GM23338 (cell line): ENCODE measurements at regions not wholly inside any gene's neighbourhood (a gene's known extent, or its start where the extent isn't known, plus 50 kb on each side); places are given as distances from the start of the nearest gene placed in this dataset.

ENCODE experiments used
- ATAC-seq: fragments of 200-7000 bp; cut with Tn5 transposase; 3 replicates; pipeline ENCODE4 v1.9.1; 2020
- DNase-seq: peaks from one replicate; pipeline ENCODE4 v3.0.0-alpha.2; 2015; ENCODE audit warnings: low spot score
- H2AFZ ChIP-seq: fragments of 200-600 bp; sonication (generic); 2 replicates; pipeline ENCODE4 v1.8.0; 2016; ENCODE audit warnings: antibody characterized with exemption, mild to moderate bottlenecking, moderate library complexity
- H3F3A ChIP-seq: fragments of 200-600 bp; sonication (generic); replicated peaks from 2 replicates; pipeline ENCODE4 v1.8.0; 2017; ENCODE audit warnings: antibody characterized with exemption, mixed run types, low read depth
- H3K27ac ChIP-seq: fragments of 200-600 bp; sonication (generic); 2 replicates; pipeline ENCODE4 v1.6.1; 2016; ENCODE audit warnings: low read depth
- H3K27me3 ChIP-seq: fragments of 200-600 bp; sonication (generic); 2 replicates; pipeline ENCODE4 v1.8.0; 2016; ENCODE audit warnings: mild to moderate bottlenecking, mixed run types, moderate library complexity; ENCODE audit not compliant: insufficient read depth
- H3K36me3 ChIP-seq: fragments of 200-600 bp; sonication (generic); 2 replicates; pipeline ENCODE4 v1.8.0; 2016; ENCODE audit warnings: mild to moderate bottlenecking; ENCODE audit not compliant: insufficient read depth
- H3K4me1 ChIP-seq: fragments of 200-600 bp; sonication (generic); 2 replicates; pipeline ENCODE4 v1.8.0; 2016; ENCODE audit warnings: mild to moderate bottlenecking, moderate library complexity; ENCODE audit not compliant: insufficient read depth
- H3K4me2 ChIP-seq: fragments of 200-600 bp; sonication (generic); 2 replicates; pipeline ENCODE4 v1.7.1; 2017; ENCODE audit warnings: mixed run types
- H3K4me3 ChIP-seq: fragments of 200-600 bp; sonication (generic); 2 replicates; pipeline ENCODE4 v1.6.1; 2016; ENCODE audit warnings: mixed run types
- H3K79me2 ChIP-seq: fragments of 200-600 bp; sonication (generic); replicated peaks from 2 replicates; pipeline ENCODE4 v1.8.0; 2017; ENCODE audit warnings: mild to moderate bottlenecking; ENCODE audit not compliant: insufficient read depth
- H3K9me2 ChIP-seq: fragments of 200-600 bp; sonication (generic); 2 replicates; pipeline ENCODE4 v1.8.0; 2017; ENCODE audit not compliant: insufficient read depth
- H4K20me1 ChIP-seq: fragments of 200-600 bp; sonication (generic); replicated peaks from 2 replicates; pipeline ENCODE4 v1.8.0; 2017; ENCODE audit warnings: mild to moderate bottlenecking; ENCODE audit not compliant: insufficient read depth
- H3K27ac Mint-ChIP-seq: 2 replicates; pipeline ENCODE4 v1.8.0; 2020; ENCODE audit warnings: inconsistent platforms, mild to moderate bottlenecking, moderate library complexity, mixed read lengths
- H3K27me3 Mint-ChIP-seq: 3 replicates; pipeline ENCODE4 v1.8.0; 2022; ENCODE audit warnings: low read depth, mild to moderate bottlenecking, moderate library complexity, mixed read lengths, inconsistent platforms; ENCODE audit not compliant: insufficient read depth, poor library complexity
- H3K36me3 Mint-ChIP-seq: 3 replicates; pipeline ENCODE4 v1.8.0; 2021; ENCODE audit warnings: low read depth, mild to moderate bottlenecking, inconsistent platforms, moderate library complexity, mixed read lengths
- H3K4me1 Mint-ChIP-seq: 3 replicates; pipeline ENCODE4 v1.8.0; 2020; ENCODE audit warnings: mild to moderate bottlenecking, inconsistent platforms, mixed read lengths
- H3K4me3 Mint-ChIP-seq: 3 replicates; pipeline ENCODE4 v1.8.0; 2021; ENCODE audit warnings: moderate library complexity, mild to moderate bottlenecking, inconsistent platforms, mixed read lengths
- H3K9me3 Mint-ChIP-seq: 3 replicates; pipeline ENCODE4 v1.8.0; 2020; ENCODE audit warnings: moderate library complexity, mild to moderate bottlenecking, inconsistent platforms, mixed read lengths
- CREB1 ChIP-seq: fragments of 250-450 bp; sonication (Bioruptor Pico); IDR thresholded peaks from 2 replicates; pipeline ENCODE4 v1.5.0; 2020; ENCODE audit warnings: low read depth, mild to moderate bottlenecking, moderate library complexity
- EZH2 ChIP-seq: fragments of 200-600 bp; sonication (generic); IDR thresholded peaks from one replicate; pipeline ENCODE4 v1.8.0; 2017; ENCODE audit warnings: antibody characterized with exemption, mild to moderate bottlenecking, low read depth; ENCODE audit not compliant: unreplicated experiment
- EZH2phosphoT487 ChIP-seq: fragments of 200-600 bp; sonication (generic); IDR thresholded peaks from one replicate; pipeline ENCODE4 v1.8.1; 2018; ENCODE audit warnings: antibody characterized with exemption; ENCODE audit not compliant: unreplicated experiment
- JUNB ChIP-seq: IDR thresholded peaks from one replicate; pipeline ENCODE4 v1.6.1; 2016; ENCODE audit warnings: antibody characterized with exemption; ENCODE audit not compliant: unreplicated experiment
- NANOG ChIP-seq: IDR thresholded peaks from 2 replicates; pipeline ENCODE4 v1.6.1; 2016; ENCODE audit warnings: antibody characterized with exemption, borderline replicate concordance
- POLR2AphosphoS5 ChIP-seq: IDR thresholded peaks from 2 replicates; pipeline ENCODE4 v1.6.1; 2016; ENCODE audit warnings: antibody characterized with exemption, low read depth
- STAT1 ChIP-seq: IDR thresholded peaks from one replicate; pipeline ENCODE4 v1.6.1; 2016; ENCODE audit warnings: antibody characterized with exemption; ENCODE audit not compliant: unreplicated experiment
- ZNF114 ChIP-seq: fragments of 250-450 bp; sonication (Bioruptor Pico); IDR thresholded peaks from 2 replicates; pipeline ENCODE4 v1.5.0; 2020; ENCODE audit warnings: mild to moderate bottlenecking, moderate library complexity
- ZNF331 ChIP-seq: fragments of 250-450 bp; sonication (Bioruptor Pico); IDR thresholded peaks from 2 replicates; pipeline ENCODE4 v1.5.0; 2020; ENCODE audit warnings: low read depth, mild to moderate bottlenecking, moderate library complexity
- TF ChIP-seq, protein P1 (sequence below): fragments of 250-450 bp; sonication (Bioruptor Pico); IDR thresholded peaks from 2 replicates; pipeline ENCODE4 v1.5.0; 2020; ENCODE audit warnings: mild to moderate bottlenecking, moderate library complexity
- TF ChIP-seq, protein P2 (sequence below): IDR thresholded peaks from one replicate; pipeline ENCODE4 v1.6.1; 2018; ENCODE audit warnings: antibody characterized with exemption; ENCODE audit not compliant: unreplicated experiment
- TF ChIP-seq, protein P3 (sequence below), 2 experiments: fragments of 200-600 bp in 1 of 2; sonication (generic) in 1 of 2; conservative IDR thresholded peaks; 2 replicates each; pipeline versions ENCODE4 v1.5.1 to v1.6.1; 2016 to 2017; ENCODE audit warnings: antibody characterized with exemption in 2 of 2, low read depth in 2 of 2, mild to moderate bottlenecking in 2 of 2, moderate library complexity in 1 of 2
- TF ChIP-seq, protein P4 (sequence below): IDR thresholded peaks from 2 replicates; pipeline ENCODE4 v1.6.1; 2016; ENCODE audit warnings: antibody characterized with exemption

DNA sequence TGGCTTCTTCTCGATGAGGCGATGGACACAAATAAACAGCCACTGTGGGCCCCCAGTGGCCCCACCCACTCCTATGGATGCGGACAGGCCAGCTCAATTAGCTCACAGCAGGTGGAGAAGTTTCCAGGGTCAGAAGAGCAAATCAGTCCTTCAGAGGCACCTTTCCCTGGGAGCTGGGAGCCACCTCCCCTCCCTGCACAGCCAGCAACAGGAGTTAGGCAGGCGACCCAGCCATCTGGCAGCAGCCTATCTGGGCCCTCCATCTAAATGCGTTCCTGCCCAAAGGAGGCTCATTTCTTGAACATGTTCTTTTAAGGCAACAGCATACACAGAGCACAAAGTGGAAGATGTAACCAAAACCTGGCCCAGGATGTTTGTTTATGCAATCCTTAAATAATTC is 211.9 kb upstream of the ARRDC4 start:
- Histone ChIP-seq H3K27me3 (no peaks in the 10 kb centered on the region), H3K27ac (no peak overlapping the region), H3K4me3 (no peak overlapping the region), H3K9me2 (no peaks in the 10 kb centered on the region), H3F3A (no peaks in the 10 kb centered on the region), H3K36me3 (no peaks in the 10 kb centered on the region), H4K20me1 (no peaks in the 10 kb centered on the region), H2AFZ (no peak overlapping the region; the same call in 1 of the 2 replicates), H3K4me2 (no peak overlapping the region), H3K79me2 (no peaks in the 10 kb centered on the region), H3K4me1 (no peaks in the 10 kb centered on the region)
- no peak for TF ChIP-seq NANOG
- TF ChIP-seq POLR2AphosphoS5: no peak
- TF ChIP-seq STAT1: no peak
- no peak for TF ChIP-seq ZNF114 (CRISPR knock-in tag)
- TF ChIP-seq, protein P1, sequence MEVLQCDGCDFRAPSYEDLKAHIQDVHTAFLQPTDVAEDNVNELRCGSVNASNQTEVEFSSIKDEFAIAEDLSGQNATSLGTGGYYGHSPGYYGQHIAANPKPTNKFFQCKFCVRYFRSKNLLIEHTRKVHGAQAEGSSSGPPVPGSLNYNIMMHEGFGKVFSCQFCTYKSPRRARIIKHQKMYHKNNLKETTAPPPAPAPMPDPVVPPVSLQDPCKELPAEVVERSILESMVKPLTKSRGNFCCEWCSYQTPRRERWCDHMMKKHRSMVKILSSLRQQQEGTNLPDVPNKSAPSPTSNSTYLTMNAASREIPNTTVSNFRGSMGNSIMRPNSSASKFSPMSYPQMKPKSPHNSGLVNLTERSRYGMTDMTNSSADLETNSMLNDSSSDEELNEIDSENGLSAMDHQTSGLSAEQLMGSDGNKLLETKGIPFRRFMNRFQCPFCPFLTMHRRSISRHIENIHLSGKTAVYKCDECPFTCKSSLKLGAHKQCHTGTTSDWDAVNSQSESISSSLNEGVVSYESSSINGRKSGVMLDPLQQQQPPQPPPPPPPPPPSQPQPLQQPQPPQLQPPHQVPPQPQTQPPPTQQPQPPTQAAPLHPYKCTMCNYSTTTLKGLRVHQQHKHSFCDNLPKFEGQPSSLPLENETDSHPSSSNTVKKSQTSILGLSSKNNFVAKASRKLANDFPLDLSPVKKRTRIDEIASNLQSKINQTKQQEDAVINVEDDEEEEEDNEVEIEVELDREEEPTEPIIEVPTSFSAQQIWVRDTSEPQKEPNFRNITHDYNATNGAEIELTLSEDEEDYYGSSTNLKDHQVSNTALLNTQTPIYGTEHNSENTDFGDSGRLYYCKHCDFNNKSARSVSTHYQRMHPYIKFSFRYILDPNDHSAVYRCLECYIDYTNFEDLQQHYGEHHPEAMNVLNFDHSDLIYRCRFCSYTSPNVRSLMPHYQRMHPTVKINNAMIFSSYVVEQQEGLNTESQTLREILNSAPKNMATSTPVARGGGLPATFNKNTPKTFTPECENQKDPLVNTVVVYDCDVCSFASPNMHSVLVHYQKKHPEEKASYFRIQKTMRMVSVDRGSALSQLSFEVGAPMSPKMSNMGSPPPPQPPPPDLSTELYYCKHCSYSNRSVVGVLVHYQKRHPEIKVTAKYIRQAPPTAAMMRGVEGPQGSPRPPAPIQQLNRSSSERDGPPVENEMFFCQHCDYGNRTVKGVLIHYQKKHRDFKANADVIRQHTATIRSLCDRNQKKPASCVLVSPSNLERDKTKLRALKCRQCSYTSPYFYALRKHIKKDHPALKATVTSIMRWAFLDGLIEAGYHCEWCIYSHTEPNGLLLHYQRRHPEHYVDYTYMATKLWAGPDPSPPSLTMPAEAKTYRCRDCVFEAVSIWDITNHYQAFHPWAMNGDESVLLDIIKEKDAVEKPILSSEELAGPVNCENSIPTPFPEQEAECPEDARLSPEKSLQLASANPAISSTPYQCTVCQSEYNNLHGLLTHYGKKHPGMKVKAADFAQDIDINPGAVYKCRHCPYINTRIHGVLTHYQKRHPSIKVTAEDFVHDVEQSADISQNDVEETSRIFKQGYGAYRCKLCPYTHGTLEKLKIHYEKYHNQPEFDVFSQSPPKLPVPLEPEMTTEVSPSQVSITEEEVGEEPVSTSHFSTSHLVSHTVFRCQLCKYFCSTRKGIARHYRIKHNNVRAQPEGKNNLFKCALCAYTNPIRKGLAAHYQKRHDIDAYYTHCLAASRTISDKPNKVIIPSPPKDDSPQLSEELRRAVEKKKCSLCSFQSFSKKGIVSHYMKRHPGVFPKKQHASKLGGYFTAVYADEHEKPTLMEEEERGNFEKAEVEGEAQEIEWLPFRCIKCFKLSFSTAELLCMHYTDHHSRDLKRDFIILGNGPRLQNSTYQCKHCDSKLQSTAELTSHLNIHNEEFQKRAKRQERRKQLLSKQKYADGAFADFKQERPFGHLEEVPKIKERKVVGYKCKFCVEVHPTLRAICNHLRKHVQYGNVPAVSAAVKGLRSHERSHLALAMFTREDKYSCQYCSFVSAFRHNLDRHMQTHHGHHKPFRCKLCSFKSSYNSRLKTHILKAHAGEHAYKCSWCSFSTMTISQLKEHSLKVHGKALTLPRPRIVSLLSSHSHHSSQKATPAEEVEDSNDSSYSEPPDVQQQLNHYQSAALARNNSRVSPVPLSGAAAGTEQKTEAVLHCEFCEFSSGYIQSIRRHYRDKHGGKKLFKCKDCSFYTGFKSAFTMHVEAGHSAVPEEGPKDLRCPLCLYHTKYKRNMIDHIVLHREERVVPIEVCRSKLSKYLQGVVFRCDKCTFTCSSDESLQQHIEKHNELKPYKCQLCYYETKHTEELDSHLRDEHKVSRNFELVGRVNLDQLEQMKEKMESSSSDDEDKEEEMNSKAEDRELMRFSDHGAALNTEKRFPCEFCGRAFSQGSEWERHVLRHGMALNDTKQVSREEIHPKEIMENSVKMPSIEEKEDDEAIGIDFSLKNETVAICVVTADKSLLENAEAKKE (CRISPR knock-in tag): no peak
- TF ChIP-seq EZH2: no peak
- TF ChIP-seq, protein P2, sequence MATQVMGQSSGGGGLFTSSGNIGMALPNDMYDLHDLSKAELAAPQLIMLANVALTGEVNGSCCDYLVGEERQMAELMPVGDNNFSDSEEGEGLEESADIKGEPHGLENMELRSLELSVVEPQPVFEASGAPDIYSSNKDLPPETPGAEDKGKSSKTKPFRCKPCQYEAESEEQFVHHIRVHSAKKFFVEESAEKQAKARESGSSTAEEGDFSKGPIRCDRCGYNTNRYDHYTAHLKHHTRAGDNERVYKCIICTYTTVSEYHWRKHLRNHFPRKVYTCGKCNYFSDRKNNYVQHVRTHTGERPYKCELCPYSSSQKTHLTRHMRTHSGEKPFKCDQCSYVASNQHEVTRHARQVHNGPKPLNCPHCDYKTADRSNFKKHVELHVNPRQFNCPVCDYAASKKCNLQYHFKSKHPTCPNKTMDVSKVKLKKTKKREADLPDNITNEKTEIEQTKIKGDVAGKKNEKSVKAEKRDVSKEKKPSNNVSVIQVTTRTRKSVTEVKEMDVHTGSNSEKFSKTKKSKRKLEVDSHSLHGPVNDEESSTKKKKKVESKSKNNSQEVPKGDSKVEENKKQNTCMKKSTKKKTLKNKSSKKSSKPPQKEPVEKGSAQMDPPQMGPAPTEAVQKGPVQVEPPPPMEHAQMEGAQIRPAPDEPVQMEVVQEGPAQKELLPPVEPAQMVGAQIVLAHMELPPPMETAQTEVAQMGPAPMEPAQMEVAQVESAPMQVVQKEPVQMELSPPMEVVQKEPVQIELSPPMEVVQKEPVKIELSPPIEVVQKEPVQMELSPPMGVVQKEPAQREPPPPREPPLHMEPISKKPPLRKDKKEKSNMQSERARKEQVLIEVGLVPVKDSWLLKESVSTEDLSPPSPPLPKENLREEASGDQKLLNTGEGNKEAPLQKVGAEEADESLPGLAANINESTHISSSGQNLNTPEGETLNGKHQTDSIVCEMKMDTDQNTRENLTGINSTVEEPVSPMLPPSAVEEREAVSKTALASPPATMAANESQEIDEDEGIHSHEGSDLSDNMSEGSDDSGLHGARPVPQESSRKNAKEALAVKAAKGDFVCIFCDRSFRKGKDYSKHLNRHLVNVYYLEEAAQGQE: no peak
- TF ChIP-seq CREB1 (CRISPR knock-in tag): no peak
- TF ChIP-seq EZH2phosphoT487: no peak
- TF ChIP-seq, protein P3, sequence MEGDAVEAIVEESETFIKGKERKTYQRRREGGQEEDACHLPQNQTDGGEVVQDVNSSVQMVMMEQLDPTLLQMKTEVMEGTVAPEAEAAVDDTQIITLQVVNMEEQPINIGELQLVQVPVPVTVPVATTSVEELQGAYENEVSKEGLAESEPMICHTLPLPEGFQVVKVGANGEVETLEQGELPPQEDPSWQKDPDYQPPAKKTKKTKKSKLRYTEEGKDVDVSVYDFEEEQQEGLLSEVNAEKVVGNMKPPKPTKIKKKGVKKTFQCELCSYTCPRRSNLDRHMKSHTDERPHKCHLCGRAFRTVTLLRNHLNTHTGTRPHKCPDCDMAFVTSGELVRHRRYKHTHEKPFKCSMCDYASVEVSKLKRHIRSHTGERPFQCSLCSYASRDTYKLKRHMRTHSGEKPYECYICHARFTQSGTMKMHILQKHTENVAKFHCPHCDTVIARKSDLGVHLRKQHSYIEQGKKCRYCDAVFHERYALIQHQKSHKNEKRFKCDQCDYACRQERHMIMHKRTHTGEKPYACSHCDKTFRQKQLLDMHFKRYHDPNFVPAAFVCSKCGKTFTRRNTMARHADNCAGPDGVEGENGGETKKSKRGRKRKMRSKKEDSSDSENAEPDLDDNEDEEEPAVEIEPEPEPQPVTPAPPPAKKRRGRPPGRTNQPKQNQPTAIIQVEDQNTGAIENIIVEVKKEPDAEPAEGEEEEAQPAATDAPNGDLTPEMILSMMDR (conservative IDR thresholded peaks at IDR 0.05; ENCODE audit: low read depth in 2 of 2): no peak
- TF ChIP-seq ZNF331 (CRISPR knock-in tag): no peak
- TF ChIP-seq, protein P4, sequence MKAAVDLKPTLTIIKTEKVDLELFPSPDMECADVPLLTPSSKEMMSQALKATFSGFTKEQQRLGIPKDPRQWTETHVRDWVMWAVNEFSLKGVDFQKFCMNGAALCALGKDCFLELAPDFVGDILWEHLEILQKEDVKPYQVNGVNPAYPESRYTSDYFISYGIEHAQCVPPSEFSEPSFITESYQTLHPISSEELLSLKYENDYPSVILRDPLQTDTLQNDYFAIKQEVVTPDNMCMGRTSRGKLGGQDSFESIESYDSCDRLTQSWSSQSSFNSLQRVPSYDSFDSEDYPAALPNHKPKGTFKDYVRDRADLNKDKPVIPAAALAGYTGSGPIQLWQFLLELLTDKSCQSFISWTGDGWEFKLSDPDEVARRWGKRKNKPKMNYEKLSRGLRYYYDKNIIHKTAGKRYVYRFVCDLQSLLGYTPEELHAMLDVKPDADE: no peak
- no peak for TF ChIP-seq JUNB
- peaks cover 15% of the 10 kb centered on the region; the same call in 2 of the 3 replicates for H3K4me1 Mint-ChIP-seq
- no peak overlapping the region for H3K4me3 Mint-ChIP-seq
- no peaks in the 10 kb centered on the region for H3K36me3 Mint-ChIP-seq
- H3K27me3 Mint-ChIP-seq: no peaks in the 10 kb centered on the region
- ATAC-seq (peak; percentile 69), DNase-seq (no peak)
- no peaks in the 10 kb centered on the region for H3K9me3 Mint-ChIP-seq
- no peak overlapping the region; the same call in 1 of the 2 replicates for H3K27ac Mint-ChIP-seq
